HG03342 (cell line): ENCODE measurements at regions not wholly inside any gene's neighbourhood (a gene's known extent, or its start where the extent isn't known, plus 50 kb on each side); places are given as distances from the start of the nearest gene placed in this dataset.
"Not testable (repeated sequence)": the region's sequence is repeated elsewhere in the genome, so short reads cannot be mapped to it uniquely, and the experiment has no call there.

Source experiments
- ATAC-seq: cut with Tn5 transposase; IDR thresholded peaks from one replicate; pipeline ENCODE4 v1.9.1; 2021; ENCODE audit warnings: mild to moderate bottlenecking, moderate library complexity; ENCODE audit not compliant: unreplicated experiment

GRCh38 chr13:47707414-47707813 is 293.7 kb downstream of the SUCLA2 start:
- ATAC-seq = no peak

DNA sequence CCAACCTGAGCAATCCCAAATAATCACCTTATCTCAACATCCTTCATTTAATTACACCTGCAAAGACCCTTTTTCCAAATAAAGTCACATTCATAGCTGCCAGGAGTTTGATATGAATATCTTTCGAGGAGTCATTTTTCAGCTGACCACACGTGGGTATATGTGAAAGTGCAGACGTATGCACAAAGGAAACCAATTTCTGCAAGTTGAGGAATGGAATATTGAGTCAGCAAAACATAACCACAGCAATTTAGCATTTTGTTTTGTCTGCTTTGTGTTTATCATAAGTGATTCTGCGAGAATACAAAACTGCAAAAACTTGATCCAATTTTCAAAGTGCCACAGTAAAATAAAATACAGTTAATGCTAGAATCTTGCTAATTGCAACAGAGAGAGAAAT is 295.9 kb downstream of the SUCLA2 start:
- ATAC-seq = no peak

- no peak for ATAC-seq
Measured at GRCh38 chr13:47696674-47697073, 304.4 kb downstream of the SUCLA2 start.

GRCh38 chr13:47687577-47687976 is 313.5 kb downstream of the SUCLA2 start:
- no peak for ATAC-seq

DNA sequence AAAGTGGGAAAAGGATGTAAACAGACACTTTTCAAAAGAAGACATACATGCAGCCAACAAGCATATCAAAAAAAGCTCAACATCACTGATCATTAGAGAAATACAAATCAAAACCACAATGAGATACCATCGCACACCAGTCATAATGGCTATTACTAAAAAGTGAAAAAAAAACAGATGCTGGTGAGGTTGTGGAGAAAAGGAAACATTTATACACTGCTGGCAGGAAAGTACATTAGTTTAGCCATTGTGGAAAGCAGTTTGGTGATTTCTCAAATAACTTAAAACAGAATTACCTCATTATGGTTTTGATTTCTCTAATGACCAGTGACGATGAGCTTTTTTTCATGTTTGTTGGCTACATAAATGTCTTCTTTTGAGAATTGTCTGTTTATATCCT is 315.9 kb downstream of the SUCLA2 start:
- not testable (repeated sequence) for ATAC-seq

- no peak for ATAC-seq
Measured at GRCh38 chr13:47680748-47681147, 320.3 kb downstream of the SUCLA2 start.

DNA sequence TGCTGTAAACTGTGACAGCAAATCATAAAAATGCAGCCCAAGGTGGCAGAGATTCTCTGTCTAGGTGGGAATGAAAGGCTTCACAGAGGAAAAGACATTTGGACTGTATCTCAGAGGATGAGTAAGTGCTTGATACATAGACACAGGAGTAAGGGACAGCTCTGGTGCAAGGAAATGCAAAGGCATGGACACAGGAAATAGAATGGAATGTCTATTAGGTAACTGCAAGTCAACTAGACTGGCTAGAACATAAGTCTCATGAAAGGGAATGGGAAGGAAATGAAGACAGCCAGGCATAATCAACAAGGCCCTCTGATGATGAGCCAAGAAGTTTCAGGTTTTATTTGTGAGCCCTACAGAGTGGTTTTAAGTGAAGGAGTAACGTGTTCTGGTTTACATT is 321.7 kb downstream of the SUCLA2 start:
- ATAC-seq = no peak

DNA sequence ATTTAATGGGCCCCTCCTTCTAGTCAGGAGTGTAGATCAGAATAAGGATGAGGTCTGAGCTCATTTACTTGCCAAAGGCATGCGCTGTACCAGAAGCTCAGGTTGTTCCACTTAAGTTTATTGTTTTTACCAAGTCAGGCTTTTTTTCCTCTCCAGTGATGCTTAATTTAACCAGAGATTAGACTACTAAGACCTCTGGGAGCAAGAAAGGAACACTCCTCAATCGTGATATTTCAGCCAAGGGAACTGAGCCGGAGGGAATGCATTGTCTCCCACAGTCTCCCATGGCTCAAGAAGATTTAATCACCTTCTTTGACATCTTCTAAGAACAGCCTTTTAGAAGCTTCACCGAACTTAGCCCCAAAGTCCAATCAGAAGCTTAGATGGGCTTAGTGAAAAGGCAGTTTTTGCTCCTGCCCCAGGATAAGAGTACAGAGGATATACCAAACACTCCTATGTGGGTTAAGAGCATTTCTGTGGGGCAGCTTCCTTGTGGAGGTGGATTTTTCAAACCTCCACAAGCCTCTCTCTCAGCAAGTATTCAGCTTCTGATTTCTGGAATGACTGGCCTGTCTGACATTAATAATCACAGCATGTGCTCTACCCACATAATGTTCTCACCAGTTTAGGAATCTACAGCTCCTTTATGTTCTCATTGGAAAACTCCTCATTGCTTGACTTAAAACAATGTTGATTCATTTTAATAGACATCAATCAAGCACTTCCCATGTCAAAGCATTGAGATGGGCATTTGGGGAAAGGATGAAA is 322.7 kb downstream of the SUCLA2 start:
- ATAC-seq = no peak

- ATAC-seq = no peak
Measured at GRCh38 chr13:47675871-47676270, 325.2 kb downstream of the SUCLA2 start.

GRCh38 chr13:47673009-47673850 is 327.8 kb downstream of the SUCLA2 start:
- ATAC-seq = no peak

DNA sequence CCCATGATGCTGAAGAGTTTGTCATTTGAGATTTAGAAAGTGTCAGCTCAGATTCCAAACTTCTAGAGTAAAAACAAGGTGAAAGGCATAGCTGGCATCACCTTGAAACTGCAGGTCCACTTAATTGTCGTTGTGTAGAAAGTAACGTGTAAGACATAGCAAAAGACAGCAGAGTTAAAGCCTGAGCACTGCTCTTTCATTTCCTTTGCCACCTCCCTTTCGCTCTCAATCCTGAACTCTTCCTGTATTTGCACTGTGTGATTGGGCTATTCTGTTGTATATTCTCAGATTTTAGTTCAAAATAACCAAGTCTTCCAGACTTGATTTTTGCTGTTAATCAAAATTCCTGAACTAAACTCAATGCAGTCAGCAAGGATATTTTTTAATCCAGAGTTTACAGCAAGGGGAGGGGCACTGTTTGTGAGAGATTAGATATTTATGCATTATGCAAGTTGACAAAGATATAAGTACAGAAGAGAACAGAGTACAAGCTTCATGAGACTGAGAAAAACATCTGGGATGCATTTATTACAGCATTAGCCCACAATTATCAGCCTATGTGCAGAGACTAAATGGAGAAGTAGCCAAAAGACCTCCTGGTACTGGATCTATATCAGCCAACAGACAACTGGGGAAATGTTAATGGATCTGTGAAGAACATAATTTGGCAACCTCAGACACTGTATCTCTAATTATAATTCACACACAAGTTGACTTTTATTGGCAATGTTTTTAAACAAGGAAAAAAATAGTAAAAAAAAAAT is 328.6 kb downstream of the SUCLA2 start:
- ATAC-seq = no peak

DNA sequence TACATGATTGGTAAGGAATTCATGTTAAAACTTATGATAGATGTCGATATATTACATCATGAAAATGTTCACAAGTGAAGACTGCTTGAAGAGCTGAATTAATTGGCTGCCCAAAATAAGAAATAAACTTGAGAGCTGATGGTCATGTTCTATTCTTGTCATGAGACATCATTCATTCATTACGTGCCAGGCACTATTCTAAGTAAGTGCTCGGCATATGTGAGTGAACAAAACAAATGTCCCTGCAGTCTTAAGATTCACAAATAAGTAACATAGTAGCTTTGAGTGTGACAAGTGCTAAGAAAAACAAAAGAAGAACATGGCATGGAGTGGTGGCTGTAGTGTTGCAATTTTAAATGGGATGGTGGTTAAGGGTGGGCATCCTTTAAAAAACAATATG is 329.3 kb downstream of the SUCLA2 start:
- ATAC-seq = no peak

GRCh38 chr13:47665043-47665442 is 336.0 kb downstream of the SUCLA2 start:
- ATAC-seq = no peak

DNA sequence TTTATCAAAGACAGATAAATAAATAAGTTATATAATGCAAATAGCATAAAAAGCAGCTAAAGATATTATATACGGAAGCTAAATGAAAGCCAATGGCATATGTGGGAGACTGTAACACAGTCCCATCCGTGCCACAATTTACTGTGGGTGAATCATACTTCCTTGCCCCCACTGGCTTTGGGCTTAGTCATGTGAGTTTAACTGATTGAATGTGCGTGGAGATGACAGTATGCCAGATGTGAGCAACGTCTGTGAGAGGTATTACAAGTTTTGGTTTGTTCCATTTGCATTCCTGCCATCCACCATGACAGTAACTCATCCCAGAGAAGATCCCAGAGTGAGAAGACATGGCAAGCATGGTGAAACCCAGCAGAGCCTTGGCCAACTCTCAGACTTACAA is 340.0 kb downstream of the SUCLA2 start:
- no peak for ATAC-seq

DNA sequence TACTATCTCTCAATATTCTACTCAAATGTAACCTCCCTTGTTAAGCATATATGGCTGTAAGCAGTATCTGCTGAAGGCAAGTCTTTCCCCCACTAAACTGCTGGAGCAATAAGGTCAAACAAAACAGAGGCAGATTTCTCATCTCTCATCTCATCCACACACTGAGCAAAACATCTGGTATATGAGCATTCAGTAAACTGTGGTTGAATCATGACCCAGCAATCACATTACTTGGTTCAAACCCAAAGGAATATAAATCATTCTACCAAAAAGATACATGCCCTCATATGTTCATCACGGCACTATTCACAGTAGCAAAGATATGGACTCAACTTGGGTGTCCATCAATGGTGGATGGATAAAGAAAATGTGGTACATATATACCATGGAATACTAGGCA is 344.4 kb downstream of the SUCLA2 start:
- no peak for ATAC-seq

GRCh38 chr13:47650209-47650608 is 350.9 kb downstream of the SUCLA2 start:
- ATAC-seq = no peak

- ATAC-seq = no peak
Measured at GRCh38 chr13:47647001-47647400, 354.1 kb downstream of the SUCLA2 start.

- no peak for ATAC-seq
Measured at GRCh38 chr13:47646298-47646697, 354.8 kb downstream of the SUCLA2 start.

- ATAC-seq = no peak
Measured at GRCh38 chr13:47639738-47640447, 361.2 kb downstream of the SUCLA2 start.

DNA sequence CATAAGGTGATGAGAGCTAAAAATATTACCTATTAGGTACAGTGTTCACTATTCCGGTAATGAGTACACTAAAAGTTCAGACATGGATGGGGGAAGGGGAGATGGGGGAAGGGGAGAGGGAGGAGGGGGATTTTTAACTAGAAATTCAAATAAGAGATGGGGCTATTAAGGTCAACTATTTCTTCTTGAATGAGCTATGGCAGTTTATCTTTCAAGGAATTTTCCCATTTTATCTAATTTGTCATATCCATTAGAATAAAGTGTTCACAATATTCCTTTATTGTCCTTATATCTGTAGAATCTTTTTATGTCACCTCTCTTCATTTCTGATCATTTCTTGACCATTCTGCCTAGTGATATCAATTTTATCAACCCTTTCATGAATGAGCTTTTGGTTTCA is 362.4 kb downstream of the SUCLA2 start:
- ATAC-seq = no peak

- no peak for ATAC-seq
Measured at GRCh38 chr13:47632311-47632710, 368.8 kb downstream of the SUCLA2 start.
